ENCODE measurements at regions not wholly inside any gene's neighbourhood (a gene's known extent, or its start where the extent isn't known, plus 50 kb on each side); places are given as distances from the start of the nearest gene placed in this dataset.

DNA sequence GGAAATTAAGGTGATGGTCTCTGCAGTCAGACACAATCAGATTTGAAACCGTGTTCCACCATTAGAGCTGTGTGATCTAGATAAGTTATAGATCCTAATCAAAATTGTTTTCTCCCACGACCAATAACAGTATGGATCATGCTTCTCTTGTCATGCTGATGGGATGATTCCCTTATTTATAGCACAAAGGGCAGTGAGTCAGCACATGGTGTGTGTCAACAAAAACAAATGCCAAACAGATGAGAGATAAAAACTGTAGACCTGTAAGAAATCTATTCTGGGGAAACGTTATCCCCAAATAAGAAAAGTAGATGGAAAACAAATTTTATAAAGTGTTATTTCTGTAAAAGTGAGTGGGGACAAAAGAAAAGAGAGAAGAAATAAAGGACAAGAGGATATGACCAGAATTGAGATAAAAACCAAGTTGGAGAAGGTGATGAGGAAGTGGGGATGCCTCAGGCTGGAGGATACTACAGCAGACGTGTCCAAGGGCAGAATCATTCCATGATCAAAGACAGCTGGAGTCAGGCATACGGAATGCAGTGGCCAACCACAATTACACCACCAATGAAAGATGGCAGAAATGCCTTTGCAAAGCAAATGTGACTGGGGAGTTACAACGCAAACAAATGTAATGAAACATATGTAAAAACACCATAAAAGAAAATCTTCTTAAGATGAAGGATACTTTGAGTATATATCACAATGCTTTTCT is 377.8 kb upstream of the PRKX start:
- TF ChIP-seq, protein P1, sequence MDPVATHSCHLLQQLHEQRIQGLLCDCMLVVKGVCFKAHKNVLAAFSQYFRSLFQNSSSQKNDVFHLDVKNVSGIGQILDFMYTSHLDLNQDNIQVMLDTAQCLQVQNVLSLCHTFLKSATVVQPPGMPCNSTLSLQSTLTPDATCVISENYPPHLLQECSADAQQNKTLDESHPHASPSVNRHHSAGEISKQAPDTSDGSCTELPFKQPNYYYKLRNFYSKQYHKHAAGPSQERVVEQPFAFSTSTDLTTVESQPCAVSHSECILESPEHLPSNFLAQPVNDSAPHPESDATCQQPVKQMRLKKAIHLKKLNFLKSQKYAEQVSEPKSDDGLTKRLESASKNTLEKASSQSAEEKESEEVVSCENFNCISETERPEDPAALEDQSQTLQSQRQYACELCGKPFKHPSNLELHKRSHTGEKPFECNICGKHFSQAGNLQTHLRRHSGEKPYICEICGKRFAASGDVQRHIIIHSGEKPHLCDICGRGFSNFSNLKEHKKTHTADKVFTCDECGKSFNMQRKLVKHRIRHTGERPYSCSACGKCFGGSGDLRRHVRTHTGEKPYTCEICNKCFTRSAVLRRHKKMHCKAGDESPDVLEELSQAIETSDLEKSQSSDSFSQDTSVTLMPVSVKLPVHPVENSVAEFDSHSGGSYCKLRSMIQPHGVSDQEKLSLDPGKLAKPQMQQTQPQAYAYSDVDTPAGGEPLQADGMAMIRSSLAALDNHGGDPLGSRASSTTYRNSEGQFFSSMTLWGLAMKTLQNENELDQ (CRISPR knock-in tag; IDR thresholded peaks at IDR 0.05; ENCODE audit: borderline replicate concordance): no peak
- TF ChIP-seq GTF2F1 (IDR thresholded peaks at IDR 0.05; ENCODE audit: low read depth, low read length) (no peak), GTF2E2 (tag; IDR thresholded peaks at IDR 0.05) (no peak), POLR2AphosphoS5 (IDR thresholded peaks at IDR 0.05; ENCODE audit: control insufficient read depth, insufficient read depth, low read depth, low read length) (no peak), BRCA1 (IDR thresholded peaks at IDR 0.05) (no peak), BRCA1 (CRISPR knock-in tag; IDR thresholded peaks at IDR 0.05) (no peak), U2AF1 (optimal IDR thresholded peaks at IDR 0.05; ENCODE audit: low read depth, low read length) (no peak), SMC3 (conservative IDR thresholded peaks at IDR 0.05; ENCODE audit: insufficient read depth, low read depth, low read length) (no peak), DNMT1 (IDR thresholded peaks at IDR 0.05) (no peak), PHF20 (IDR thresholded peaks at IDR 0.05; ENCODE audit: partially characterized antibody) (no peak), TAF1 (IDR thresholded peaks at IDR 0.05; ENCODE audit: control insufficient read depth, extremely low read depth, insufficient read depth, low read length, severe bottlenecking) (no peak), CHD1 (IDR thresholded peaks at IDR 0.05; ENCODE audit: low read length) (no peak)
- TF ChIP-seq, protein P2, sequence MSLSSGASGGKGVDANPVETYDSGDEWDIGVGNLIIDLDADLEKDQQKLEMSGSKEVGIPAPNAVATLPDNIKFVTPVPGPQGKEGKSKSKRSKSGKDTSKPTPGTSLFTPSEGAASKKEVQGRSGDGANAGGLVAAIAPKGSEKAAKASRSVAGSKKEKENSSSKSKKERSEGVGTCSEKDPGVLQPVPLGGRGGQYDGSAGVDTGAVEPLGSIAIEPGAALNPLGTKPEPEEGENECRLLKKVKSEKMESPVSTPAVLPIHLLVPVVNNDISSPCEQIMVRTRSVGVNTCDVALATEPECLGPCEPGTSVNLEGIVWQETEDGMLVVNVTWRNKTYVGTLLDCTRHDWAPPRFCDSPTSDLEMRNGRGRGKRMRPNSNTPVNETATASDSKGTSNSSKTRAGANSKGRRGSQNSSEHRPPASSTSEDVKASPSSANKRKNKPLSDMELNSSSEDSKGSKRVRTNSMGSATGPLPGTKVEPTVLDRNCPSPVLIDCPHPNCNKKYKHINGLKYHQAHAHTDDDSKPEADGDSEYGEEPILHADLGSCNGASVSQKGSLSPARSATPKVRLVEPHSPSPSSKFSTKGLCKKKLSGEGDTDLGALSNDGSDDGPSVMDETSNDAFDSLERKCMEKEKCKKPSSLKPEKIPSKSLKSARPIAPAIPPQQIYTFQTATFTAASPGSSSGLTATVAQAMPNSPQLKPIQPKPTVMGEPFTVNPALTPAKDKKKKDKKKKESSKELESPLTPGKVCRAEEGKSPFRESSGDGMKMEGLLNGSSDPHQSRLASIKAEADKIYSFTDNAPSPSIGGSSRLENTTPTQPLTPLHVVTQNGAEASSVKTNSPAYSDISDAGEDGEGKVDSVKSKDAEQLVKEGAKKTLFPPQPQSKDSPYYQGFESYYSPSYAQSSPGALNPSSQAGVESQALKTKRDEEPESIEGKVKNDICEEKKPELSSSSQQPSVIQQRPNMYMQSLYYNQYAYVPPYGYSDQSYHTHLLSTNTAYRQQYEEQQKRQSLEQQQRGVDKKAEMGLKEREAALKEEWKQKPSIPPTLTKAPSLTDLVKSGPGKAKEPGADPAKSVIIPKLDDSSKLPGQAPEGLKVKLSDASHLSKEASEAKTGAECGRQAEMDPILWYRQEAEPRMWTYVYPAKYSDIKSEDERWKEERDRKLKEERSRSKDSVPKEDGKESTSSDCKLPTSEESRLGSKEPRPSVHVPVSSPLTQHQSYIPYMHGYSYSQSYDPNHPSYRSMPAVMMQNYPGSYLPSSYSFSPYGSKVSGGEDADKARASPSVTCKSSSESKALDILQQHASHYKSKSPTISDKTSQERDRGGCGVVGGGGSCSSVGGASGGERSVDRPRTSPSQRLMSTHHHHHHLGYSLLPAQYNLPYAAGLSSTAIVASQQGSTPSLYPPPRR (CRISPR knock-in tag; IDR thresholded peaks at IDR 0.05; ENCODE audit: borderline replicate concordance): no peak
- TF ChIP-seq, protein P3, sequence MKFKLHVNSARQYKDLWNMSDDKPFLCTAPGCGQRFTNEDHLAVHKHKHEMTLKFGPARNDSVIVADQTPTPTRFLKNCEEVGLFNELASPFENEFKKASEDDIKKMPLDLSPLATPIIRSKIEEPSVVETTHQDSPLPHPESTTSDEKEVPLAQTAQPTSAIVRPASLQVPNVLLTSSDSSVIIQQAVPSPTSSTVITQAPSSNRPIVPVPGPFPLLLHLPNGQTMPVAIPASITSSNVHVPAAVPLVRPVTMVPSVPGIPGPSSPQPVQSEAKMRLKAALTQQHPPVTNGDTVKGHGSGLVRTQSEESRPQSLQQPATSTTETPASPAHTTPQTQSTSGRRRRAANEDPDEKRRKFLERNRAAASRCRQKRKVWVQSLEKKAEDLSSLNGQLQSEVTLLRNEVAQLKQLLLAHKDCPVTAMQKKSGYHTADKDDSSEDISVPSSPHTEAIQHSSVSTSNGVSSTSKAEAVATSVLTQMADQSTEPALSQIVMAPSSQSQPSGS (CRISPR knock-in tag; IDR thresholded peaks at IDR 0.05): no peak
